ENCODE measurements at regions not wholly inside any gene's neighbourhood (a gene's known extent, or its start where the extent isn't known, plus 50 kb on each side); places are given as distances from the start of the nearest gene placed in this dataset.

DNA sequence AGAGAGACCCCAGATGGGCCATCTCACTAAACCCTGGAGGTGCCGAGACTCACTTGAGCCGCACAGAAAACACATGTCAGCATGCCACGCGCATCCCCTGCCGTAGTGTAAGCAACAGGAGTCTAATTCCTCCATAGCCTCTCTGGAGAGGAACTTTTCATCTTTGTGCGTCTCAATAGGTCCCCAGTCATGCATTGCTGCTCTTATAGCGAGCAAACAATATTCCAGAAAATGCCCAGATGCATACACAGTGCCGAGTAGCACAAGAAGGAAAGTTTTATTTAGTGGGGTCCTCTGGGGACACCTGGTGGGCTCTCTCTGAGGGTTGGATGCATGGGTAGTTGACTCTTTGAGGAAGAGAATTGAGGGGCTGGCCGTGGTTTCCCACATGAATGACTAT, 97.9 kb upstream of the DAP start:
- CTCF ChIA-PET (ENCODE audit: partially characterized antibody), result interaction anchor here (0.9 to 5.5 kb wide), 10 partner anchors 8 to 251 kb away, joined by 3 to 38 read pairs (median 6); no protein-coding TSS in a partner anchor

More for the DNA sequence above, 97.9 kb upstream of the DAP start:
- Histone ChIP-seq H3K79me2 (ENCODE audit: control insufficient read depth in 1 of 2, insufficient read depth in 2 of 2, low read length in 2 of 2) (no peaks in the 10 kb centered on the region), H2BK5ac (ENCODE audit: low read depth, low read length) (no peak overlapping the region), H2BK20ac (ENCODE audit: low read length) (no peak overlapping the region), H3K4me2 (ENCODE audit: insufficient read depth in 1 of 2, low read depth in 2 of 2, low read length in 2 of 2) (no peak overlapping the region), H3K9ac (replicated peaks in 1 of 4; ENCODE audit: extremely low read depth in 1 of 4, low read depth in 3 of 4, low read length in 3 of 4) (no peak overlapping the region), H3K27me3 (replicated peaks in 1 of 4; ENCODE audit: control insufficient read depth in 3 of 4, extremely low read depth in 1 of 4, insufficient read depth in 3 of 4, low read length in 3 of 4) (peaks cover 0 to 10% (median 6%) of the 10 kb centered on the region in 4 experiments; a peak in 3 of 7 replicates), H2AK5ac (ENCODE audit: low read depth, low read length) (no peak overlapping the region), H4K8ac (ENCODE audit: extremely low read depth, insufficient read depth, low read length) (no peak overlapping the region), H3K23ac (ENCODE audit: insufficient read length) (no peak overlapping the region), H3K56ac (replicated peaks; ENCODE audit: insufficient read length, low read depth, low read length) (no peak overlapping the region), H4K20me1 (replicated peaks in 1 of 2; ENCODE audit: control insufficient read depth in 1 of 2, insufficient read depth in 2 of 2, low read length in 2 of 2) (no peaks in the 10 kb centered on the region), H3K9me3 (ENCODE audit: insufficient read depth in 2 of 2, low read depth in 1 of 2, low read length in 1 of 2) (no peaks in the 10 kb centered on the region), H4K91ac (replicated peaks; ENCODE audit: insufficient read length, low read length) (no peak overlapping the region), H2BK15ac (ENCODE audit: low read length) (no peak overlapping the region), H3K23me2 (ENCODE audit: low read depth, low read length) (no peaks in the 10 kb centered on the region), H3K79me1 (ENCODE audit: low read depth, low read length) (no peaks in the 10 kb centered on the region), H4K5ac (ENCODE audit: insufficient read length, low read depth, low read length) (no peak overlapping the region), H3K4ac (replicated peaks; ENCODE audit: insufficient read length, low read depth, low read length) (no peak overlapping the region), H2AFZ (ENCODE audit: low read length) (no peak overlapping the region), H3K4me1 (replicated peaks in 1 of 4; ENCODE audit: control insufficient read depth in 3 of 4, insufficient read depth in 4 of 4, low read length in 3 of 4) (peaks cover 4 to 16% (median 14%) of the 10 kb centered on the region in 4 experiments), H3K18ac (ENCODE audit: extremely low read depth, low read length) (no peak overlapping the region), H2BK12ac (ENCODE audit: low read depth, low read length) (no peak overlapping the region), H2BK120ac (replicated peaks; ENCODE audit: low read depth, low read length) (no peak overlapping the region), H3K14ac (ENCODE audit: insufficient read length) (no peak overlapping the region), H3K27ac (ENCODE audit: low read depth, low read length) (no peak overlapping the region), H3K4me3 (ENCODE audit: extremely low read depth in 1 of 4, insufficient read depth in 2 of 4, low read depth in 3 of 4, low read length in 4 of 4) (no peak overlapping the region), H3K36me3 (ENCODE audit: control insufficient read depth in 2 of 4, insufficient read depth in 4 of 4, low read length in 3 of 4) (no peaks in the 10 kb centered on the region)
- WGBS, 2 experiments (ENCODE audit: extremely low coverage in 1 of 2, insufficient coverage in 1 of 2, insufficient read length in 1 of 2, insufficient replicate concordance in 2 of 2, low coverage in 1 of 2, low lambda C conversion rate in 2 of 2, missing lambda C conversion rate in 1 of 2), result 89% methylated on average over 9 of the region's 9 CpGs; no CpG with 5 or more reads in 1 of the 2 experiments
- POLR2A ChIA-PET (ENCODE audit: partially characterized antibody), result no interaction called here
- FAIRE-seq (no peak), DNase-seq (ENCODE audit: low read depth in 1 of 2, low spot score in 2 of 2) (no peak)
- TF ChIP-seq, protein P1, sequence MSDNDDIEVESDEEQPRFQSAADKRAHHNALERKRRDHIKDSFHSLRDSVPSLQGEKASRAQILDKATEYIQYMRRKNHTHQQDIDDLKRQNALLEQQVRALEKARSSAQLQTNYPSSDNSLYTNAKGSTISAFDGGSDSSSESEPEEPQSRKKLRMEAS (IDR thresholded peaks at IDR 0.05), result no peak
- TF ChIP-seq RAD21 (IDR thresholded peaks at IDR 0.05 in 1 of 2, conservative IDR thresholded peaks at IDR 0.05 in 1 of 2; ENCODE audit: low read depth in 2 of 2, low read length in 2 of 2) (peak in 1 of 2 experiments; percentile 11; a peak in 1 of 4 replicates), NRF1 (IDR thresholded peaks at IDR 0.05; ENCODE audit: low read depth, low read length) (no peak)

Data from H1 (cell line).